ENCODE measurements at regions not wholly inside any gene's neighbourhood (a gene's known extent, or its start where the extent isn't known, plus 50 kb on each side); places are given as distances from the start of the nearest gene placed in this dataset.

DNA sequence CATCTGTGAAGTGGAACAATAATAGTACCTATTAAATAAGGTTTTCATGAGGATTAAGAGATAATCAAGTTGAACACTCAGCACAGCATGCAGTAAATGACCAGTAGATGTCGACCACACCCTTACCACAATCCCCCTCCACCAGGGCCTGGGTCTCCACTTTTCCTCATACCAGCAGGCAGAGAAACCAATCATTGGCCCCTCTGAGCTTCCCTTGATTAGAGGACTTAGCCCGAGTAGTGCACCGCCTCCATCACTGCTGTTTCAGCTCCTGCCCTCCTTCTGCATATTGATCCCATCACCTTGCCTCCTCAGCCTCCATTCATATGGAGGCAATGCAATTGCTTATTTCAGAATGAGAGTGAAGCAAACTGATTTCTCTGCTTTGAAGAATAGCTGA lies 96.5 kb upstream of the CDH11 start:
- TF ChIP-seq CTCF (IDR thresholded peaks at IDR 0.05) (no peak), EP300 (IDR thresholded peaks at IDR 0.05) (no peak), POLR2AphosphoS5 (IDR thresholded peaks at IDR 0.05) (no peak)

All from suprapubic skin (tissue), 4 donors.